ENCODE measurements at regions not wholly inside any gene's neighbourhood (a gene's known extent, or its start where the extent isn't known, plus 50 kb on each side); places are given as distances from the start of the nearest gene placed in this dataset.

DNA sequence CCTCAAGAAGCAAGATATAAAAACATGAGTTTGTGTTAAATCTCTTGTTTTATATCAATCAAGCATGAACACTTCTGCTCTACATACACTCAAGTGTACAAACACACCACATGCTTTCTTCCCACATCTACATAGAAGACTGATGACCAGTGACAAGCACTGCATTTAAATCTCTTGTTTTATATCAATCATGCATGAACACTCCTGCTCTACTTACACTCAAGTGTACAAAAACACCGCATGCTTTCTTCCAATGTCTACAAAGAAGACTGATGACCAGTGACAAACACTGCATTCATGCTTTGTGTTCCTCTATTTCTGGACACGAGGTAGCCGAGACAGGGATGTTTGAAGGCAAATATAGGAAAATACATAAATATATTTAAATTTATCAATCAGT lies 642.0 kb upstream of the PFKP start:
- no peak overlapping the region for H2BK15ac ChIP-seq (ENCODE audit: low read depth, low read length)
- no peak overlapping the region for H3K56ac ChIP-seq (ENCODE audit: extremely low read depth, insufficient read depth, low read length)
- no peak overlapping the region for H2BK20ac ChIP-seq (ENCODE audit: low read depth, low read length)
- no peaks in the 10 kb centered on the region for H3K9me1 ChIP-seq (ENCODE audit: insufficient read depth, low read length)
- CTCF ChIA-PET = no interaction called here
- no peak overlapping the region for H2AK5ac ChIP-seq (ENCODE audit: low read depth, low read length)
- H2BK120ac ChIP-seq (ENCODE audit: low read depth, low read length) = no peak overlapping the region
- no peak overlapping the region for H3K27ac ChIP-seq (ENCODE audit: insufficient read depth, low read length)
- H3K23ac ChIP-seq (ENCODE audit: low read depth, low read length) = no peak overlapping the region
- H3K4me3 ChIP-seq (ENCODE audit: insufficient read depth, low read depth, low read length) = no peak overlapping the region
- H3K36me3 ChIP-seq (ENCODE audit: control insufficient read depth, insufficient read depth, low read length) = no peaks in the 10 kb centered on the region
- H2BK5ac ChIP-seq (ENCODE audit: low read depth, low read length, poor library complexity, severe bottlenecking) = no peak overlapping the region
- no peak for ATAC-seq (ENCODE audit: low read depth)
- no peak overlapping the region for H2AFZ ChIP-seq (replicated peaks; ENCODE audit: low read length, poor library complexity)
- H3K4me1 ChIP-seq (ENCODE audit: control insufficient read depth, insufficient read depth, low read length) = no peaks in the 10 kb centered on the region
- H3K27me3 ChIP-seq (ENCODE audit: control insufficient read depth, insufficient read depth, low read length) = no peaks in the 10 kb centered on the region
- no peak overlapping the region for H3K9ac ChIP-seq (ENCODE audit: low read depth, low read length)
- H3K4me2 ChIP-seq (ENCODE audit: low read depth, low read length) = no peak overlapping the region
- dilution Hi-C loops (cut with HindIII; ENCODE audit: low sequenced_read_pairs, unreplicated experiment) (no loop called here), intact Hi-C loops (cut with micrococcal nuclease) (no loop called here), in situ Hi-C loops (cut with MboI; ENCODE audit: low sequenced_read_pairs) (no loop called here)
- H3K79me1 ChIP-seq (ENCODE audit: low read depth in 1 of 2, low read length in 2 of 2) = no peaks in the 10 kb centered on the region
- no peak overlapping the region for H3K14ac ChIP-seq (replicated peaks; ENCODE audit: low read depth, low read length)
- H3K18ac ChIP-seq (ENCODE audit: low read depth, low read length) = no peak overlapping the region
- no peak overlapping the region for H4K5ac ChIP-seq (ENCODE audit: low read depth, low read length)
- no CpG with 5 or more reads among the region's 3 CpGs for WGBS, 2 experiments (ENCODE audit: extremely low coverage in 2 of 2, insufficient read length in 1 of 2)
- no peak overlapping the region for H4K8ac ChIP-seq (ENCODE audit: low read depth in 2 of 2, low read length in 2 of 2)
- TF ChIP-seq MAZ (IDR thresholded peaks at IDR 0.05; ENCODE audit: borderline replicate concordance, low read depth, low read length) (no peak), RCOR1 (IDR thresholded peaks at IDR 0.05; ENCODE audit: insufficient replicate concordance, low read length) (no peak), BHLHE40 (IDR thresholded peaks at IDR 0.05; ENCODE audit: low read depth, low read length) (no peak), CEBPB (IDR thresholded peaks at IDR 0.05; ENCODE audit: low read depth, low read length) (no peak), RFX5 (IDR thresholded peaks at IDR 0.05; ENCODE audit: low read depth, low read length) (no peak), NFE2L2 (IDR thresholded peaks at IDR 0.05; ENCODE audit: low read depth, low read length) (no peak)
- TF ChIP-seq, protein P1, sequence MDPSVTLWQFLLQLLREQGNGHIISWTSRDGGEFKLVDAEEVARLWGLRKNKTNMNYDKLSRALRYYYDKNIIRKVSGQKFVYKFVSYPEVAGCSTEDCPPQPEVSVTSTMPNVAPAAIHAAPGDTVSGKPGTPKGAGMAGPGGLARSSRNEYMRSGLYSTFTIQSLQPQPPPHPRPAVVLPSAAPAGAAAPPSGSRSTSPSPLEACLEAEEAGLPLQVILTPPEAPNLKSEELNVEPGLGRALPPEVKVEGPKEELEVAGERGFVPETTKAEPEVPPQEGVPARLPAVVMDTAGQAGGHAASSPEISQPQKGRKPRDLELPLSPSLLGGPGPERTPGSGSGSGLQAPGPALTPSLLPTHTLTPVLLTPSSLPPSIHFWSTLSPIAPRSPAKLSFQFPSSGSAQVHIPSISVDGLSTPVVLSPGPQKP (IDR thresholded peaks at IDR 0.05; ENCODE audit: borderline replicate concordance, low read depth, low read length) = no peak
- no peak overlapping the region for H4K91ac ChIP-seq (ENCODE audit: insufficient read depth, low read depth, low read length)
- H3K4ac ChIP-seq (ENCODE audit: low read depth, low read length) = no peak overlapping the region
- POLR2A ChIA-PET (ENCODE audit: unreplicated experiment) = no interaction called here
- no peak for DNase-seq
- no TSS peak for BruUV-seq (replicated peaks)
- no peaks in the 10 kb centered on the region for H4K20me1 ChIP-seq (ENCODE audit: insufficient read depth, low read length)
- H2AK9ac ChIP-seq (replicated peaks; ENCODE audit: low read depth, low read length, poor library complexity) = no peak overlapping the region
- peaks cover 20% of the 10 kb centered on the region for H3K9me3 ChIP-seq (ENCODE audit: control insufficient read depth, insufficient read depth, low read length)
